GM18505 (cell line): ENCODE measurements at regions not wholly inside any gene's neighbourhood (a gene's known extent, or its start where the extent isn't known, plus 50 kb on each side); places are given as distances from the start of the nearest gene placed in this dataset.
"Not testable (repeated sequence)": the region's sequence is repeated elsewhere in the genome, so short reads cannot be mapped to it uniquely, and the experiment has no call there.

ENCODE experiments used
- ATAC-seq: cut with Tn5 transposase; IDR thresholded peaks from one replicate; pipeline ENCODE4 v1.9.1; 2021; ENCODE audit not compliant: unreplicated experiment
- POLR2A ChIP-seq: IDR thresholded peaks from 4 replicates; pipeline ENCODE4 v1.6.1; 2011; ENCODE audit warnings: borderline replicate concordance; ENCODE audit not compliant: insufficient read depth, insufficient read length; ENCODE audit errors: extremely low read depth

GRCh38 chr6:25194172-25194678, 84.9 kb upstream of the CARMIL1 start:
- ATAC-seq = no peak
- no peak for TF ChIP-seq POLR2A

- ATAC-seq = no peak
- no peak for TF ChIP-seq POLR2A
These were observed 82.7 kb upstream of the CARMIL1 start for GRCh38 chr6:25196464-25196863.

DNA sequence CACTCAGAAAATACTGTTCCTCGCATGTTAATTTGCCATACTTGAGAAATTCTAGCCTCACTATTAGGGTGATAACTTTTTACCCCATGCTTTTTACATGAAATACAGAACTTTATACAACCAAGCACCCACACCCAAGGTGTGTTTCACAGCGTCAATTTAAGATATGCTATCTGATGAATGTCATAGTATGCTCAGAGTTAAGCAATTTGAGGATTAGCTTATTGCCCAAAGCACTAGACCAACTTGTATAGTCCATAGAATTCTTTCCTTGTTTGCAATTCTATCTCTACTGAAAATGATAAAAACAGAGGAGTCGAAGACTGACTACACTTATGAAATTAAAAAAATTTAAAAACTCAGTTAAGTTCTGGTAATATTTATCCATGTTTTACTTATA, 82.1 kb upstream of the CARMIL1 start:
- ATAC-seq = no peak
- TF ChIP-seq POLR2A = no peak

GRCh38 chr6:25199544-25199943, 79.6 kb upstream of the CARMIL1 start:
- ATAC-seq = no peak
- TF ChIP-seq POLR2A = no peak

GRCh38 chr6:25202504-25202903, 76.7 kb upstream of the CARMIL1 start:
- no peak for ATAC-seq
- TF ChIP-seq POLR2A = no peak

DNA sequence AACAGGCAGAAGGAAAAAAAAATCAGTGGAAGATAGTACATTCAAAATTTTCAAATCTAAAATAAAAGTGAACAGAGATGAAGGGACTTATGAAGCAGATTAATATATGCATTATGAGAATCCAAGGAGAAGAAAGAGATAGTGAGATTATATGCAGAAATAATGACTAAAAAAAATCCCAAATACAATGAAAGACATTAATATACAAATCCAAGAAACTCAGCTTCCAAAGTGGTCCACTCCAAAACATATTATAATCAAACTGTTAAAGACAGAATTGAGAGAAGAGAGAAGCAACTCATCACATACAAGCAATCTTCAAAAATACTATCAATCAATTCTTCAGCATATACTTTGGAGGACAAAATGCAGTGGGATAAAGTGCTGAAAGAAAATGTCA, 73.5 kb upstream of the CARMIL1 start:
- no peak for ATAC-seq
- TF ChIP-seq POLR2A = no peak

DNA sequence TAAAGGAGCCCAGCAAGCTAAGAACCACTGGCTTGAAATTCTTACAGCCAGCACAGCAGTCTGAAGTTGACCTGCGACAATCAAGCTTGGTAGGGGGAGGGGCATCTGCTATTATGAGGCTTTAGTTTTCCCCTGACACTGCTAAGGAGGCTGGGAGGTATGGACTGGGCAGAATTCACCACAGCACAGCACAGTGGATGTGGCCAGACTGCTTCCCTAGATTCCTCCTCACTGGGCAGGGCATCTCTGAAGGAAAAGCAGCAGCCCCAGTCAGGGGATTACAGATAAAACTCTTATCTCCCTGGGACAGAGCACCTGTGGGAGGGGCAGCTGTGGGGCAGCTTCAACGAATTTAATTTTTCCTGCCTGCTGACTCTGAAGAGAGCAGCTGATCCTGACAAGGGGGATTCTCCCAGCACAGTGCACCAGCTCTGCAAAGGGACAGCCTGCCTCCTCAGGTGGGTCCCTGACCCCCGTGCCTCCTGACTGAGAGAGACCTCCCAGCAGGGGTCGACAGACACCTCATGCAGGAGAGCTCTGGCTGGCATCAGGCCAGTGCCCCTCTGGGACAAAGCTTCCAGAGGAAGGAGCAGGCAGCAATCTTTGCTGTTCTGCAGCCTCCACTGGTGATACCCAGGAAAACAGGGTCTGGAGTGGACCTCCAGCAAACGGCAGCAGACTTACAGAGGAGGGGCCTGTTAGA, 71.6 kb upstream of the CARMIL1 start:
- not testable (repeated sequence) for ATAC-seq

DNA sequence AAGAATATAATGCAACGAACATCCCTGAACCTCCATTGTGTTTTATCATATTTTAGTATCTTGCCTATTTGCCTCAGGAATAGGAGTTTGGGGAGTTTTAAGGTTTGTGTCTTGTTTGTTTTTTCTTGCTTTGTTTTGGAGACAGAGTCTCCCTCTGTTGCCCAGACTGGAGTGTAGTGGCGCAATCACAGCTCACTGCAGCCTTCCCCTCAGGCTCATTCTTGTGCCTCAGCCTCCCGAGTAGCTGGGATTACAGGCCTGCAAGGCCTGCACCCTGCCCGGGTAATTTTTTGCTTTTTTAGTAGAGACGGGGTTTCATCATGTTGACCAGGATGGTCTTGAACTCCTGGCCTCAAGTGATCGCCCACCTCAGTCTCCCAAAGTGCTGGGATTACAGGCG, 63.3 kb upstream of the CARMIL1 start:
- no peak for TF ChIP-seq POLR2A
- no peak for ATAC-seq

DNA sequence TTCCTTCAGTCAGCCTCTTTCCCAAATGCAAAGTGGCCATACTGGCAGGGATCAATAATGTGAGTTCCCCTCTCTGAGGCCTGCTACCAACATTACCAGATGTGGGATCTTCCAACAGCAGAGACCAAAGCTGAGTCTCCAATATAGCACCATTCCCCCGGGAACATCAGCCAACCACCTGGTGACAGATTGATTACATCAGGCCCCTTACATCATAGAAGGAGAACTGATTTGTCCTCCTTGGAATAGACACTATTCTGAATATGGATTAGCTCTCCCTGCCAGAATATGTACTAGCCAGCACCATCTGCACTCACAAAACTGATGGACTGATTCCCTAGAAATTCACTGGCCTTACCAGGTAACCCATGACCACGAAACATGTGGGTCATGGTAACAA, 61.9 kb upstream of the CARMIL1 start:
- no peak for TF ChIP-seq POLR2A

DNA sequence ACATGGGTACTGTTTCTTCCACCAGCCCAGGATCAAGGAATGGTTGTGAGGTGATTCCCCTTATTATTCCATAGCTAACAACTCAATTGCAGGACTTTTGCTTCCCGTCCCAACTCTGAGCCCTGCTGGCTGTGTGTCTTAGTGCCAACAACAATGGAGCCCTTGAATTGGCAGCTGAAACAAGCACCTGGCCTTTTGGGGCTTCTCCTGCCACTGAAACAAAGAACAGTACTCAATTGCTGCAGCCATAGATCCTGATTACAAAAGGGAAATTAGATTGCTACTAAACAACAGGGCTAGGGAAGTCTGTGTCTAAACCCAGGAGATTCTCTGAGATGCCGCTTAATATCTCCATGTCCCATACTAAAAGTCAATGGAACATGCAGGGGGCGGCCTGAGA, 61.3 kb upstream of the CARMIL1 start:
- TF ChIP-seq POLR2A = no peak

More for the DNA sequence above, 61.9 kb upstream of the CARMIL1 start:
- no peak for ATAC-seq

GRCh38 chr6:25218346-25218745, 60.8 kb upstream of the CARMIL1 start:
- no peak for ATAC-seq
- no peak for TF ChIP-seq POLR2A

More for the DNA sequence above, 61.3 kb upstream of the CARMIL1 start:
- no peak for ATAC-seq

GRCh38 chr6:25219216-25219916, 59.8 kb upstream of the CARMIL1 start:
- no peak for TF ChIP-seq POLR2A
- no peak for ATAC-seq

DNA sequence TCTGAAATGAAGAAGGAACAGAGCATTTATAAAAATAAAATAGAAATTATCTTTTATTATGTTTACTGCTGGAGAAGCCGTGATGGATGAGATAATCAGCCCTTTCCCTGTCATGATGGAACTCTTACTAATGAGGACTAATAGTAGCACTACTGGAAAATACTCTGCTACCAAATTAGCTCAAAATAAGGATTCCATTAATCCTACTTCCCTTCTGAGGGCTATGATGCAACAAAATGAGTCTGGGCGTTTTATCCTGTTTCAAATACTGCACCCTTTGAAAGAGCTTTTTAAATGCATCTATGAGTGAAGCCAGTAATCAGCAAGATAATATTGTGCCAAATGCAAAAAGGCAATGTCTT, 59.3 kb upstream of the CARMIL1 start:
- no peak for ATAC-seq
- no peak for TF ChIP-seq POLR2A

- no peak for ATAC-seq
These were observed 58.3 kb upstream of the CARMIL1 start for GRCh38 chr6:25220857-25221256.

More at GRCh38 chr6:25220857-25221256, 58.3 kb upstream of the CARMIL1 start:
- no peak for TF ChIP-seq POLR2A
